Sciatic nerve (tissue), 2 donors: ENCODE measurements at regions not wholly inside any gene's neighbourhood (a gene's known extent, or its start where the extent isn't known, plus 50 kb on each side); places are given as distances from the start of the nearest gene placed in this dataset.

ENCODE experiments used
- ATAC-seq: fragments of 200-7000 bp; cut with Tn5 transposase; one replicate; pipeline ENCODE4 v1.9.1; 2020; ENCODE audit warnings: mild to moderate bottlenecking, moderate library complexity
- DNase-seq: peaks from one replicate; pipeline ENCODE4 v3.0.0-alpha.2; 2020; ENCODE audit warnings: low spot score
- intact Hi-C: fragments of 100-400 bp; cut with DNase I; formaldehyde crosslinking; loops from one replicate; pipeline ENCODE4 v1.14.2; 2022
- donor health status: DM: no; HTN: no; CAD: no.
- donor health status: DM: no; HTN: no; CAD: no.

- ATAC-seq, result no peak
- DNase-seq, result no peak
- intact Hi-C loops, result no loop called here
Measured at GRCh38 chrX:10074241-10074941, 82.4 kb upstream of the CLCN4 start.

DNA sequence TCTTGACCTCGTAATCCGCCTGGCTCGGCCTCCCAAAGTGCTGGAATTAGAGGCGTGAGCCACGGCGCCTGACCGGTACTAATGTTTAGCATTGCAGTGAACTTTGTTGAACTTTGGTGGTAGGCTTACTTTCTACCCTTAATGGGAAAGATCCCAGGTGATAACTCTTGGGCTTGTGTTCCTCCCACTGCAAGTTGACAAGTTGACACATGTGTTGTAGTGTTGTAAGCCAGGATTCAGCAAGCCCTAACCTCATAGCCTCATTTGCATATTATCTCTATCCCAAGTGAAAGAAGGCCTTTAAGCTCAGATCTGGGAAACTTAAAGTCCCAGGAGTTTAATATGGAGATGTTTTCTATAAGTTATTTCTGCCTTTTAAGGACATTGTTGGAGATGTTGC is 80.0 kb upstream of the CLCN4 start:
- no peak for ATAC-seq
- no peak for DNase-seq
- intact Hi-C loops, result no loop called here

DNA sequence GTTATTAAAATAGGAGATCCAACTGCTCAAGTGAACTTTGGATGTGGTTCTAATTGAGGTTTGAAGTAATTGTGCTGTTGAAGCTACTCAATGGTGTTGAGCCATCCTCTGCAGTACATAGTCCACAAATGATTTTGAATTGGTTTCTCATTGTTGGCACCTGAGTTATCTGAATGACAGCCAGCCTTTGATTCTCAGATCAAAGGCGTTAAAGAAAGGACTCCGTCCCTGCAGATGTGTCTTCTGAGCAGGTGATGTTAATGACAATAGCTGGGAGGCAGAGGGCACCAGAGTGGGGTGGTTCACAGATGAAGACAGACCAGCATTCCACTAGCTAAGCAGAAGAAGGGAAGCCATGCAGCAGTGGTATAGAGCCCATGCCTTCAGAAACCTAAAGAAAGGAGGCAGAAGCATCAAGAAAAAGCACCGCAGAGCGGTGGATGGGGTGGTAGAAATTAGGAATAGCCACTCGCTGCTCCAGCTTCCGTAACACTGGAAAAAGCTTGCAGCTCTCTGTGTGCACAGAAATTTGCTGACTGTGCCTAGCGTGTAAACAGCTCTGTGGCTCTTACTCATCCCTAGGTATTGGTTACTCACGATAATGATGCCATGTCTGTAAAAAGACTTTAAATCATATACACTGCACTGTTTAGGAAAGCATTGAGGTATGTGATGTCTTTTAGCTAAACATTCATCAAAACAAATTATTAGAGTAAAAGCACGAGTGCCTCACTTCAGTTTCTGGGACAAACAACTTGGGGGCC is 79.2 kb upstream of the CLCN4 start:
- intact Hi-C loops, result no loop called here
- ATAC-seq (no peak), DNase-seq (no peak)

GRCh38 chrX:10078266-10078665 is 78.5 kb upstream of the CLCN4 start:
- no peak for ATAC-seq
- no peak for DNase-seq
- intact Hi-C loops, result no loop called here

- ATAC-seq, result no peak
- intact Hi-C loops, result no loop called here
- DNase-seq, result no peak
Measured at GRCh38 chrX:10079231-10079630, 77.5 kb upstream of the CLCN4 start.

- DNase-seq (no peak), ATAC-seq (peak; percentile 63)
- intact Hi-C loops, result no loop called here
Measured at GRCh38 chrX:10083809-10084208, 73.0 kb upstream of the CLCN4 start.

DNA sequence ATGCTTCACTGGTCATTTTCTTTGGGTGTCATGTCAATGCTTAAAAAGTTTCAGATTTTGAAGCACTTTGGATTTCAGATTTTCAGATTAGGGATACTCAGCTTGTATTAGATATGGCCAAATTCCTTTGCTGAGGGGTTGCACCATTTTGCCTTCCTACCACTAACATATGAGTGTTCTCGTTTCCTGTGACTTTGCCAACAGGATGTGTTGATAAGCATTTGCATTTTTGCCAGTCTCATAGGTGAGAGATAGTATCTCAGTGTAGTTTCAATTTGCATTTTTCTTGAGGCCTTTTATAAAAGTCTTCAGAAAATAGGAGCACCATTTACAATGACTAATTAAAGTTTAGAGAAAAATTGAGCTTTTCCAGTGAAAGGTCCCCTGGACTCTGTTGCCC is 71.6 kb upstream of the CLCN4 start:
- no peak for DNase-seq
- no peak for ATAC-seq
- intact Hi-C loops, result no loop called here

DNA sequence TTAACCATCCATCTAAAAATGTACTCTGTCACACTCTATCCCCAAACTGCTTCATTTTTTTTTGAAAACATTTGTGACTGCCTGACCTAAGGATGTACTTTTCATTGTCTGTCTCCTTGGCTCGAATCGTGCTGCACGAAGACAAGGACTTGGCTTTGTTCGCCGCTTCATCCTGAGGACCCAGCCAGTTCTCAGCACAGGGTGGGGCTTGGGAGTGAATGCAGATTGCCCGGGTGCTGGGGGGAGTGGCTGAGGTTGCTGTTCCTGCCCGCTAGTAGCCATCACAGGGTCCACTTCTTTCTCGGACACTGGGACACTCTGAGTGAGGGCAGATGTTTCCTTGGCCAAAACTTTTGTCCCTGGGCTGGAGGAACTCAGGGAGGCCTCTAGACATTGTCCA is 70.1 kb upstream of the CLCN4 start:
- no peak for DNase-seq
- intact Hi-C loops, result no loop called here
- peak; percentile 40 for ATAC-seq

DNA sequence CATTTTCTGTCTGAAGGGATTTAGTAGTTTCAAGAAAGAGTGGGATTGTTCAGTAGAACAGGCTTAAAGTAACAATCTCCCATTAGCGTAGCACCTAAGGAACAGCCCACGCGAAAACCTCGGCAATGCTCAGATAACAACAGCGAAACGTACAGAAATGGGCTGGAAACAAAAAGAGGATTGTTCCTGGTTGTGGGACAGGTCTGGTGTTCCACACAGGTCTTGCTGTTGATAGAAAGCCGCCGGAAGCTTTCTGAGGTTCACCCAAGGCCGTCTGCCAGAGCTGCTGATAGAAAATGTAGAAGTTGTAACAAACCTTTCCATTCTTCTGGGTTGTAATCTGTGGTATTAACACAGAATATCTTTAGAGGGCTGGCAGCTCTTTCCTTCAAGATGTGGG is 69.4 kb upstream of the CLCN4 start:
- ATAC-seq (no peak), DNase-seq (no peak)
- intact Hi-C loops, result no loop called here

- intact Hi-C loops, result no loop called here
- no peak for DNase-seq
- ATAC-seq, result no peak
Measured at GRCh38 chrX:10089378-10089795, 67.4 kb upstream of the CLCN4 start.

DNA sequence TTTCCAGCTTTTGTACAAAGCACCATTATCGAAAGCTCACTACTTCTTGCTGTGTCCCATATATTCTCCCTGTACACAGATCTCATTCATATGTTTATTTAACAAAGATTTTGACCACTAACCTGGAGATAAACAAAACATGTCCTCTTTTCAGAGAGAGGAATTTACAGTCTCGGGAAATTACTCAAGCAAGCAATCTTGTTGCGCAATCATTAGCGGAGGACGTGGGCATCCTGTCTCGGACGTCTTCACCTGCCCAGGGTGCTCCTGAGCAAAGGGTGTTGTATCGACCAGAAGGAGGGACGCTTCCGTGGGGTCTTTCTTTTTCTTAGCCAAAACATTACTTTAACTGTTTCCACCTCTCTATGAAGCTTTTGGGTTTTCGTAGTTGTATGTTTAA is 66.5 kb upstream of the CLCN4 start:
- DNase-seq (no peak), ATAC-seq (no peak)
- intact Hi-C loops, result no loop called here

GRCh38 chrX:10095246-10095645 is 61.5 kb upstream of the CLCN4 start:
- no peak for ATAC-seq
- intact Hi-C loops, result no loop called here
- no peak for DNase-seq

GRCh38 chrX:10095698-10096432 is 60.9 kb upstream of the CLCN4 start:
- no peak for ATAC-seq
- no peak for DNase-seq
- intact Hi-C loops, result no loop called here

DNA sequence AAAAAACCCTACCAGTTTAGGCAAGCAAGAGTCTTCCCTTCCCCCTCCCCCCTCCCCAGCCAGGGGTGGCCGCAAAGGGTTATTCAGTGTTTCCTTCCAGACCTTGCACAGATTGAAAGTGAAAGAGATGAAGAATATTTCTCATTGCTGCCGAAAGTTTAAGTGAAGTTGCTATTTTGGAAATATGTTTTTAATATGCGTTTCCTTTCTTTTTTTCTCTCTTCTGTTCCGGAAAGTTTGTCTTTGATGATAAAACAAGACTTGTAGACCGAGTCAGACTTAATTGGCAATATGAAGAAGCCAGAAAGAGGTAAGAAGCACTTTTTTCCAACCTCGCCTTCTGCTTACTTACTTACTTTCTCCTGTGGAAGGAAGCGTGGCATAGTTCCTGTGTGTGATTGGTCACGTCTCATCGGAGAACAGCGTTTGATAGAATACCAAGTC is 58.5 kb upstream of the CLCN4 start:
- intact Hi-C loops, result no loop called here
- ATAC-seq (peak; percentile 60), DNase-seq (no peak)

- DNase-seq (no peak), ATAC-seq (peak; percentile 62)
- intact Hi-C loops, result no loop called here
Measured at GRCh38 chrX:10099411-10099810, 57.4 kb upstream of the CLCN4 start.

- intact Hi-C loops, result no loop called here
- no peak for ATAC-seq
- DNase-seq, result no peak
Measured at GRCh38 chrX:10101269-10101668, 55.5 kb upstream of the CLCN4 start.

DNA sequence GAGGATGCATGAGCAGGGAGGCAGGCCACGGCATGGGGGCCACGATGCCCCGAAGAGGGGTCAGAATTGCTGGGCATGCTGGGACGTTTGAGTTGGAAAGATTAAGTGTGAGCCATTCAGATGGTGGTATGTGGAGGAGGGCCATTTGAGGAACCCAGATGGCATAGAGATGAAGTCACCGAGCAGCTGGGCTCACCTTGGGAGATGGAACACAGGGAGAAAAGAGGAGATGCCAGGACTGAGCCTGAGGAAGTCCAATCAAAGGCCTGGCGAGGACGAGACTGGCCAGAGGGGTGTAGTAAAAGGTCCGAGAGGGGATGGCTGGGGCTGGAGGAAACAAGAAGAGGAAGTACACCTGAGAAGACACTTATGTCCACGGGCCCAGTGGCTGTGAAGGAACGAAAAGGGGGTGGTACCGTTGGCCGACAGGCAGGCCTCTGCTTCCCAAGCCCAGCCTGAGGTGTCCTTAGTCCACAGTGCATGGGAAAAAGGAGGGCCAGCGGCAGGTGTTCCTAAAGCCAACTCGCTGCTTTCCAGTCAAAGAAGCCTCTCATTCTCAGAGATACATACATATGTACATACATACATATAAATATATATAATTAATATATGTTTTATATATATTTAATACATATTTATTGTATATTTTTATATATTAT is 54.6 kb upstream of the CLCN4 start:
- intact Hi-C loops, result no loop called here
- ATAC-seq, result no peak
- DNase-seq, result no peak

- intact Hi-C loops, result no loop called here
- DNase-seq, result no peak
Measured at GRCh38 chrX:10103023-10103422, 53.8 kb upstream of the CLCN4 start.

GRCh38 chrX:10104958-10105658 is 51.7 kb upstream of the CLCN4 start:
- intact Hi-C loops, result no loop called here
- ATAC-seq, result peak; percentile 83

More at GRCh38 chrX:10103023-10103422, 53.8 kb upstream of the CLCN4 start:
- no peak for ATAC-seq

More at GRCh38 chrX:10104958-10105658, 51.7 kb upstream of the CLCN4 start:
- DNase-seq, result no peak
